RWPE2 (cell line): ENCODE measurements at regions not wholly inside any gene's neighbourhood (a gene's known extent, or its start where the extent isn't known, plus 50 kb on each side); places are given as distances from the start of the nearest gene placed in this dataset.
"Not testable (repeated sequence)": the region's sequence is repeated elsewhere in the genome, so short reads cannot be mapped to it uniquely, and the experiment has no call there.

ENCODE experiments used
- ATAC-seq: fragments of 200-7000 bp; cut with Tn5 transposase; 3 replicates; pipeline ENCODE4 v1.9.1; 2021; ENCODE audit warnings: low read depth
- DNase-seq: peaks from one replicate; pipeline ENCODE4 v3.0.0-alpha.2; 2020; ENCODE audit warnings: low spot score
- H3K27ac ChIP-seq: fragments of 450-650 bp; 2 replicates; pipeline ENCODE4 v1.5.1; 2017; ENCODE audit warnings: mild to moderate bottlenecking; ENCODE audit not compliant: poor library complexity, severe bottlenecking
- H3K27me3 ChIP-seq: fragments of 250-450 bp; sonication (Bioruptor Pico); 2 replicates; pipeline ENCODE4 v1.5.1; 2021; ENCODE audit warnings: mild to moderate bottlenecking, moderate library complexity; ENCODE audit not compliant: insufficient read depth, poor library complexity, severe bottlenecking
- H3K36me3 ChIP-seq: fragments of 250-450 bp; sonication (Bioruptor Pico); 2 replicates; pipeline ENCODE4 v1.5.1; 2020; ENCODE audit warnings: low read depth, mild to moderate bottlenecking, moderate library complexity
- H3K4me1 ChIP-seq: fragments of 250-450 bp; sonication (Bioruptor Pico); 2 replicates; pipeline ENCODE4 v1.5.1; 2021; ENCODE audit warnings: mild to moderate bottlenecking, moderate library complexity; ENCODE audit not compliant: insufficient read depth, poor library complexity, severe bottlenecking
- H3K4me3 ChIP-seq: fragments of 250-450 bp; sonication (Bioruptor Pico); 2 replicates; pipeline ENCODE4 v1.5.1; 2021; ENCODE audit warnings: mild to moderate bottlenecking, moderate library complexity; ENCODE audit not compliant: severe bottlenecking
- H3K9me3 ChIP-seq: fragments of 250-450 bp; sonication (Bioruptor Pico); 2 replicates; pipeline ENCODE4 v1.5.1; 2021; ENCODE audit warnings: mild to moderate bottlenecking, moderate library complexity; ENCODE audit not compliant: severe bottlenecking
- CTCF ChIP-seq: fragments of 450-650 bp; IDR thresholded peaks from one replicate; pipeline ENCODE4 v1.5.1; 2017; ENCODE audit warnings: mild to moderate bottlenecking, moderate library complexity; ENCODE audit not compliant: poor library complexity, severe bottlenecking

- no peak overlapping the region for H3K27ac ChIP-seq
- no peak for DNase-seq
- no peak for TF ChIP-seq CTCF
Measured at GRCh38 chr15:24856397-24857390, 98.1 kb upstream of the SNRPN start.

GRCh38 chr15:24857763-24858162 lies 97.0 kb upstream of the SNRPN start:
- no peak overlapping the region for H3K27ac ChIP-seq

More at GRCh38 chr15:24856397-24857390, 98.1 kb upstream of the SNRPN start:
- no peak for ATAC-seq
- Histone ChIP-seq H3K4me1 (peaks cover 7% of the 10 kb centered on the region), H3K9me3 (peaks cover 5% of the 10 kb centered on the region), H3K27me3 (no peaks in the 10 kb centered on the region), H3K4me3 (no peak overlapping the region), H3K36me3 (no peaks in the 10 kb centered on the region)

GRCh38 chr15:24858183-24858582 lies 96.6 kb upstream of the SNRPN start:
- H3K9me3 ChIP-seq, ATAC-seq, DNase-seq, H3K4me3 ChIP-seq, H3K36me3 ChIP-seq, H3K27ac ChIP-seq, H3K27me3 ChIP-seq, H3K4me1 ChIP-seq: not testable (repeated sequence)

More at GRCh38 chr15:24857763-24858162, 97.0 kb upstream of the SNRPN start:
- H3K27me3 ChIP-seq: no peaks in the 10 kb centered on the region
- no peaks in the 10 kb centered on the region for H3K36me3 ChIP-seq
- no peak overlapping the region for H3K4me3 ChIP-seq
- ATAC-seq: no peak
- DNase-seq: no peak
- peaks cover 5% of the 10 kb centered on the region for H3K9me3 ChIP-seq
- H3K4me1 ChIP-seq: peaks cover 9% of the 10 kb centered on the region
- TF ChIP-seq CTCF: no peak

- Histone ChIP-seq H3K4me1 (peaks cover 9% of the 10 kb centered on the region), H3K27ac (no peak overlapping the region), H3K9me3 (peaks cover 5% of the 10 kb centered on the region), H3K27me3 (no peaks in the 10 kb centered on the region), H3K36me3 (no peaks in the 10 kb centered on the region), H3K4me3 (no peak overlapping the region)
- DNase-seq (no peak), ATAC-seq (peak; percentile 37; the same call in 2 of the 3 replicates)
- no peak for TF ChIP-seq CTCF
Measured at GRCh38 chr15:24858737-24859601, 95.8 kb upstream of the SNRPN start.

GRCh38 chr15:24861014-24861690 lies 93.6 kb upstream of the SNRPN start:
- no peak for TF ChIP-seq CTCF
- H3K4me1 ChIP-seq: peaks cover 9% of the 10 kb centered on the region
- H3K27me3 ChIP-seq: no peaks in the 10 kb centered on the region
- no peak overlapping the region for H3K4me3 ChIP-seq
- no peaks in the 10 kb centered on the region for H3K36me3 ChIP-seq
- DNase-seq: no peak
- peaks cover 5% of the 10 kb centered on the region for H3K9me3 ChIP-seq
- ATAC-seq: peak; percentile 84
- H3K27ac ChIP-seq: peak overlapping the region; percentile 15
